ENCODE measurements at regions not wholly inside any gene's neighbourhood (a gene's known extent, or its start where the extent isn't known, plus 50 kb on each side); places are given as distances from the start of the nearest gene placed in this dataset.
"Not testable (repeated sequence)": the region's sequence is repeated elsewhere in the genome, so short reads cannot be mapped to it uniquely, and the experiment has no call there.

DNA sequence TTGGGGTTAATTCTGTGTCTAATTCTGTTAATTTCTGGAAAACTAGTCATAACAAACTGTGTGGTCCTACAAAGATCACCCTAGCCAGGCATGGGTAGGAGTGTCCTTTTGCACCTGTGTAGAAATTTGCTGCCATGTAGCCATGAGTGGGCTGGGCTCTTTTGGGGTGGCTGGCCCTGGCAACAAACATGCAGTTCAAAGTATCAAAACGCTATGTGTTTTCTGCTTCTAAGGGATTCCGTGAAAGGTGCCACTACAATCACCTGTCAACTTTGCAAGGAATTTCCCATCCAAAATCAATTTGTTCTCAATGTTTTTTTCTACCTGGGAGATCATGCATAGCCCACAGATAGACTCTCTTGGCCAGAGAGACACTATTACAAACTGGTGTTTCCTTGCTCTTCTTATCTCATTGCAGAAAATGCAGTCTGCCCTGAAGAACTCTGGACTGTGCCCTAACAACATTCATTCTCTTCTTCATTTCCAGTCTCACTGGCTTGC is 537.7 kb upstream of the ID2 start:
- Histone ChIP-seq H3K79me2 (ENCODE audit: low read length) (no peaks in the 10 kb centered on the region), H3K4me2 (ENCODE audit: low read depth, low read length, poor library complexity, severe bottlenecking) (no peak overlapping the region), H3K27me3 (ENCODE audit: low read length) (0 out of 2 replicates have a peak, but pooled peaks cover 3% of the 10 kb centered on the region), H3K9me3 (ENCODE audit: low read length) (no peaks in the 10 kb centered on the region), H3K27ac (ENCODE audit: low read length) (no peak overlapping the region), H2AFZ (ENCODE audit: low read length) (no peak overlapping the region), H3K4me3 (ENCODE audit: low read length) (no peak overlapping the region), H3K9me2 (replicated peaks; ENCODE audit: insufficient read depth, low read length) (no peaks in the 10 kb centered on the region), H4K20me1 (ENCODE audit: insufficient read depth, low read depth, low read length) (no peaks in the 10 kb centered on the region), H3K4me1 (ENCODE audit: low read length) (peaks cover 7% of the 10 kb centered on the region; the same call in 1 of the 2 replicates), H3K36me3 (ENCODE audit: insufficient read depth, low read length) (no peaks in the 10 kb centered on the region), H3K9ac (ENCODE audit: low read length) (no peak overlapping the region)
- DNase-seq, result no peak

DNA sequence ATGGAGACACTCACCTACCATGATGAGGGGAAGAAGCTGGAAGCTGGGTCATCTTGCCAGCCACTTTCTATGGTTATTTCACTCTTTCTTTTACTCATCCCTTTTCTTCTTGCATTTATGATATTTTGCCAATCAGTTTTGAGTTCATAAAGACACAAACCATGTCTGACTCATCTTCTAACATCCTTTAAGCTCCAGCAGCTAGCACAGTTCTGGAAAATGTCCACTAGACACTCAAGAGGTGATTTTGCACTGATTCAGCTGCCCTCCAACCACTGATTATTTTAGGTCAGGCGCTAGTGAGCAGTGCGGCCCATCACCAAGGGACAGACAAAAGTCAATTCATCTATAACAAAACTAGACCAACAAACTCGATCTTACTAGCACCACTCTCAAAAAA is 537.1 kb upstream of the ID2 start:
- no peaks in the 10 kb centered on the region for H3K9me3 ChIP-seq (ENCODE audit: low read length)
- 0 out of 2 replicates have a peak overlapping the region, but pooled peaks have one; percentile 60 for H2AFZ ChIP-seq (ENCODE audit: low read length)
- no peak overlapping the region for H3K27ac ChIP-seq (ENCODE audit: low read length)
- H4K20me1 ChIP-seq (ENCODE audit: insufficient read depth, low read depth, low read length), result no peaks in the 10 kb centered on the region
- H3K36me3 ChIP-seq (ENCODE audit: insufficient read depth, low read length), result no peaks in the 10 kb centered on the region
- no peaks in the 10 kb centered on the region for H3K9me2 ChIP-seq (replicated peaks; ENCODE audit: insufficient read depth, low read length)
- 0 out of 2 replicates have a peak, but pooled peaks cover 3% of the 10 kb centered on the region for H3K27me3 ChIP-seq (ENCODE audit: low read length)
- H3K4me1 ChIP-seq (ENCODE audit: low read length), result peaks cover 7% of the 10 kb centered on the region; the same call in 1 of the 2 replicates
- DNase-seq, result no peak
- no peaks in the 10 kb centered on the region for H3K79me2 ChIP-seq (ENCODE audit: low read length)
- no peak overlapping the region for H3K9ac ChIP-seq (ENCODE audit: low read length)
- no peak overlapping the region for H3K4me2 ChIP-seq (ENCODE audit: low read depth, low read length, poor library complexity, severe bottlenecking)
- no peak overlapping the region for H3K4me3 ChIP-seq (ENCODE audit: low read length)

DNA sequence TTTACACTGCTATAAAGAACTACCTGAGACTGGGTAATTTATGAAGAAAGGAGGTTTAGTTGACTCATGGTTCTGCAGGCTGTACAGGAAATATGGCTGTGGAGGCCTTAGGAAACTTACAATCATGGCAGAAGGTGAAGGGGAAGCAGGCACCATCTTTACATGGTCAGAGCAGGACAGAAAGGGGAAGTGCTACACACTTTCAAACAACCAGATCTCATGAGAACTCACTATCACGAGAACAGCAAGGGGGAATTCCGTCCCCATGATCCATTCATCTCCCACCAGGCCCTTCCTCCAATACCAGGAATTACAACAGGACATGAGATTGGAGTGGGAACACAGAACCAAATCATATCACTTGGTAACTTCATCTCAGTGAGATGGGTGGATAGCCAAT is 536.5 kb upstream of the ID2 start:
- H3K4me1 ChIP-seq (ENCODE audit: low read length); H3K27ac ChIP-seq (ENCODE audit: low read length); H3K4me2 ChIP-seq (ENCODE audit: low read depth, low read length, poor library complexity, severe bottlenecking); H3K36me3 ChIP-seq (ENCODE audit: insufficient read depth, low read length); H3K9me2 ChIP-seq (replicated peaks; ENCODE audit: insufficient read depth, low read length); H3K9ac ChIP-seq (ENCODE audit: low read length); H3K79me2 ChIP-seq (ENCODE audit: low read length); H4K20me1 ChIP-seq (ENCODE audit: insufficient read depth, low read depth, low read length); DNase-seq; H3K9me3 ChIP-seq (ENCODE audit: low read length); H3K4me3 ChIP-seq (ENCODE audit: low read length); H3K27me3 ChIP-seq (ENCODE audit: low read length): not testable (repeated sequence)
- H2AFZ ChIP-seq (ENCODE audit: low read length), result 0 out of 2 replicates have a peak overlapping the region, but pooled peaks have one; percentile 60

DNA sequence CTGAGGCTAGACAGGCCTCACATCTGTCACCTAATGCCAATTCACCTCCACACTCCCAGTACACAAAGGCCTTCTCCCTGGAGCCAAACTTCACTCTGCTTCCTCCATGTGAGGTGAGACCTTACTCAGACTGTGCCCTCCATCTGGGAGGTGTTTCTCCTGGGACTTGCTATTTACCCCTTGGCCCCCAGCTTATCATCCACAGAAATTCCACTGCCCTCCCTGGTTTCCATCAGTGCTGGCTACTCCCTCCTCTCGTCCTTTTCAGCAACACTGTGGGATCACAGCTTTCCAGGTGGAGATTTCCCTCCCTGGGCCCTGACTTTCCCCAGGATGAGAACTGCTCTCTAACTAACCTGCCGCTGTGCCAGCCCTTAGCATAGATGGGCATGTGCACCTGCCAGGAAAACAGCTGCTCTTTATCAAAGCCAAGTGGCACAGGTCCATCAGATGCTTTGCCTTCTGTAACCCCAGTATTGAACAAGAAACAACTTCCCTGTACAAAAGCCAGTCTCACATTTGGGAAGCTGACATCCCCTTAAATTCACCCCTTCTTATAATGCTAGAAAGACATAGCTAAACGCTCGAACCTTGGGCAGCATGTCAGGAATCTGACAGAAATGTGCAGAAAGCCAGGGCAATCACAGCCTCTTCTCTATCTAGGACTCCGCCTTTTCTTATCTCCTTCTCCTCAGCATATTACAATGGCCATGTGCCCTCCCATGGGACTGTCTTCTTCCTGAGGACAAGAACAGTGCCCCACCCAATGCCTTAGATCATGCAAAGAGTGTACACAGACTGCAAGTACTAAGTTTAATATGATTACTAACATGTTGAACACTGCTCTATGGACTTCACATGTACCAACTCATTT is 535.5 kb upstream of the ID2 start:
- no peaks in the 10 kb centered on the region for H3K36me3 ChIP-seq (ENCODE audit: insufficient read depth, low read length)
- H2AFZ ChIP-seq (ENCODE audit: low read length), result no peak overlapping the region
- 0 out of 2 replicates have a peak, but pooled peaks cover 3% of the 10 kb centered on the region for H3K27me3 ChIP-seq (ENCODE audit: low read length)
- no peaks in the 10 kb centered on the region for H3K9me3 ChIP-seq (ENCODE audit: low read length)
- H3K79me2 ChIP-seq (ENCODE audit: low read length), result no peaks in the 10 kb centered on the region
- H3K4me2 ChIP-seq (ENCODE audit: low read depth, low read length, poor library complexity, severe bottlenecking), result no peak overlapping the region
- no peak overlapping the region for H3K4me3 ChIP-seq (ENCODE audit: low read length)
- DNase-seq, result no peak
- H3K4me1 ChIP-seq (ENCODE audit: low read length), result peaks cover 7% of the 10 kb centered on the region; the same call in 1 of the 2 replicates
- no peak overlapping the region for H3K9ac ChIP-seq (ENCODE audit: low read length)
- no peak overlapping the region for H3K27ac ChIP-seq (ENCODE audit: low read length)
- H4K20me1 ChIP-seq (ENCODE audit: insufficient read depth, low read depth, low read length), result no peaks in the 10 kb centered on the region
- no peaks in the 10 kb centered on the region for H3K9me2 ChIP-seq (replicated peaks; ENCODE audit: insufficient read depth, low read length)

DNA sequence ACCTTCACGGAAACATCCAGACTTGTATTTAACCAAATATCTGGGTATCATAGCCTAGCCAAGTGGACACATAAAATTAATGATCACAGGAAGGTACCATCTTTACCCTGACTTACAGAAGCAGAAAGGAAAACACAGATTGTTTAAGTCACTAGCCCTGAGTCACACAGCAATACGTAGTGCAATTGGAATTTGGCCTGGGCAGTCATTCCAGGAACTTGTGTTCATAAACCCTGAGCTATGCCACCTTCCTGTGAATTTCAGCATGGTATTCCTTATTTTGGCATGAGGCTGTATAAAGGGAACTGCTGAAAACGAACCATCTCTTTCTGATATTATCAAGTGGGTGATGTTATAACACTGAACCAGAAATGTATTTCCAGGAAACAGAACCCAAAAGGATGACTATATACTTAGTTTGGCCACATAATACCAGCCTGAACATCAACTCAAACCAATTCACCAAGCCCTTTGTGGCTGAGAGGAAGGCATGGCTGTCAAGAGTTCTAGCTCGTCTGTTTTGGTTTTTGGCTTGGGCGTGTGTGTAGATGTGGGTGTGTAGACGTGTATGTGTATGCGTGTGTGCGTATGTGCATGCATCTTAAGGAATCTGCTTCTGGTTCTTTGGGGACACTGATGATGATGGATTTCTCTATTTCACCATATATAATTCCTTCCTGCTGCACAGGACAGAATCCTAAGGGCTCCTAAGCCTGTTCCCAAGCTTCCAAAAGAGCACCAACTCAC is 533.4 kb upstream of the ID2 start:
- Histone ChIP-seq H3K4me1 (ENCODE audit: low read length) (peaks cover 25% of the 10 kb centered on the region), H3K4me2 (ENCODE audit: low read depth, low read length, poor library complexity, severe bottlenecking) (no peak overlapping the region), H3K79me2 (ENCODE audit: low read length) (no peaks in the 10 kb centered on the region)

DNA sequence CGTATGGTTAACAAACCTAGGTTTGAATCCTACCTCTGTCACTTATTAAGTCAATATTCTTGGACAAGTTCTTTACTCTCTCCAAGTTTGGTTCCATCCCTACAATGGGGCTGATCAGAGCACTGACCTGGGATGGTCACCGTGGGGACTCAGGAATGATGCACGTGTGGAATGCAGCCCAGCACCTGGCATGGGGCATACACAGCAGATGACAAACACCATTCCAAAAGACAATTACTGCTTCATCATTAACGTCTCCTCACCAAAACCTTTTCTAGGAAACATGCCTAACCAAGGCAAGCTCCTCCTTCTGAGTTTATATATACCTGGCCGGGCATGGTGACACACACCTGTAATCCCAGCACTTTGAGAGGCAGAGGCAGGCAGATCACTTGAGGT is 532.9 kb upstream of the ID2 start:
- no peaks in the 10 kb centered on the region for H3K9me2 ChIP-seq (replicated peaks; ENCODE audit: insufficient read depth, low read length)
- H3K36me3 ChIP-seq (ENCODE audit: insufficient read depth, low read length), result no peaks in the 10 kb centered on the region
- H3K4me3 ChIP-seq (ENCODE audit: low read length), result no peak overlapping the region
- no peak overlapping the region for H3K9ac ChIP-seq (ENCODE audit: low read length)
- no peak overlapping the region for H3K4me2 ChIP-seq (ENCODE audit: low read depth, low read length, poor library complexity, severe bottlenecking)
- H3K9me3 ChIP-seq (ENCODE audit: low read length), result no peaks in the 10 kb centered on the region
- no peaks in the 10 kb centered on the region for H3K79me2 ChIP-seq (ENCODE audit: low read length)
- no peak overlapping the region for H3K27ac ChIP-seq (ENCODE audit: low read length)
- no peak for DNase-seq
- 0 out of 2 replicates have a peak, but pooled peaks cover 3% of the 10 kb centered on the region for H3K27me3 ChIP-seq (ENCODE audit: low read length)
- H2AFZ ChIP-seq (ENCODE audit: low read length), result no peak overlapping the region
- H3K4me1 ChIP-seq (ENCODE audit: low read length), result peaks cover 30% of the 10 kb centered on the region
- no peaks in the 10 kb centered on the region for H4K20me1 ChIP-seq (ENCODE audit: insufficient read depth, low read depth, low read length)

More for the DNA sequence above, 533.4 kb upstream of the ID2 start:
- H4K20me1 ChIP-seq (ENCODE audit: insufficient read depth, low read depth, low read length), result no peaks in the 10 kb centered on the region
- DNase-seq, result no peak
- no peak overlapping the region for H3K9ac ChIP-seq (ENCODE audit: low read length)
- no peaks in the 10 kb centered on the region for H3K9me2 ChIP-seq (replicated peaks; ENCODE audit: insufficient read depth, low read length)
- no peaks in the 10 kb centered on the region for H3K9me3 ChIP-seq (ENCODE audit: low read length)
- H3K4me3 ChIP-seq (ENCODE audit: low read length), result no peak overlapping the region
- no peak overlapping the region for H3K27ac ChIP-seq (ENCODE audit: low read length)
- no peak overlapping the region for H2AFZ ChIP-seq (ENCODE audit: low read length)
- H3K27me3 ChIP-seq (ENCODE audit: low read length), result 0 out of 2 replicates have a peak, but pooled peaks cover 3% of the 10 kb centered on the region
- no peaks in the 10 kb centered on the region for H3K36me3 ChIP-seq (ENCODE audit: insufficient read depth, low read length)

DNA sequence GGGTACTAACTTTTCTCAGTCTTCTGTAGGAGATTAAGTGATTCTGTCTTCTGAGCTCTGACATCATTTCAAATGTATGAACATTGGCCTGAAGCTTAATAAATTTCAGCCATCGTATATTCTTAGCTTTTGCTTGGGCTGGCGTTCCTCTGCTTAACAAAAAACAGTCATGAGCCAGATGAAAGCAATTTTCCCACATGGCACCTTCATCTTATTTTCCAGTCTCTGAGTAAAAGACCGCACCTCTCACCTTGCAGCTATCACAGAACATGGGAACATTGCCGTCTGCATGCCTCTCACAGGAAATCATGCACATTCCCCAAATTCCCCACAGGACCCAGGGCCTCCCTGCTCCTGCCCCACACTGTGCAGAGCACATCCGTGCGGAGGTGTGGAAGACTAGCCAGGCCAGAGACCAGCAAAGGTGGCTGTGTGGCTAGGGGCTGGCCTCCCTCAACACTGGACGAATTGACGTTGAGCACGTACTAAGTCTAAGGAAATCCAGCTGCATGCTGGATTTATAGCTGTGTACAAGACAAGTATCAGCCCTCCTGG is 531.8 kb upstream of the ID2 start:
- no peak overlapping the region for H3K27ac ChIP-seq (ENCODE audit: low read length)
- no peaks in the 10 kb centered on the region for H3K36me3 ChIP-seq (ENCODE audit: insufficient read depth, low read length)
- H3K27me3 ChIP-seq (ENCODE audit: low read length), result no peaks in the 10 kb centered on the region
- no peak overlapping the region for H3K4me3 ChIP-seq (ENCODE audit: low read length)
- no peak for DNase-seq
- peaks cover 38% of the 10 kb centered on the region for H3K4me1 ChIP-seq (ENCODE audit: low read length)
- H3K79me2 ChIP-seq (ENCODE audit: low read length), result no peaks in the 10 kb centered on the region
- H3K9me2 ChIP-seq (replicated peaks; ENCODE audit: insufficient read depth, low read length), result no peaks in the 10 kb centered on the region
- no peak overlapping the region for H2AFZ ChIP-seq (ENCODE audit: low read length)
- no peaks in the 10 kb centered on the region for H3K9me3 ChIP-seq (ENCODE audit: low read length)
- no peaks in the 10 kb centered on the region for H4K20me1 ChIP-seq (ENCODE audit: insufficient read depth, low read depth, low read length)
- H3K9ac ChIP-seq (ENCODE audit: low read length), result no peak overlapping the region
- no peak overlapping the region for H3K4me2 ChIP-seq (ENCODE audit: low read depth, low read length, poor library complexity, severe bottlenecking)

DNA sequence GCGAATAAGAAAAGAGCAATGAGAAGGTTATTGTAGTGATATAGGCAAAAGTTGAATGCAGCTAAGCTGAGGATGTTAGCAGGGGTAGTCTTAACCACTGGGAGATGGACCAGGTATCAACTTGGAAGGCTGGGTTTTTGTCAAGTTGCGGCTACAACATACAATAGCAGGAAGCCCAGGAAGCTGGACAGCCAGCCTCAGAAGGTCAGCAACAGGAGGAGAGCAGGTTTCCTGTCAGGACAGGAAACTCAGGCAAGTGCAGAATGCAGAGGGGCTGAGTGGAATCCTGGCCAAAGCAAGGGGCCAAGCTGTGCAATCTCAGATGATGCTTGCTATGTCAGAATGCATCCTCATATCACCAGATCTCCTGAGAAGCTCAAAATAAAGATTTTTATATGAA is 530.0 kb upstream of the ID2 start:
- DNase-seq, result no peak
- no peaks in the 10 kb centered on the region for H3K27me3 ChIP-seq (ENCODE audit: low read length)
- H2AFZ ChIP-seq (ENCODE audit: low read length), result no peak overlapping the region
- H3K4me2 ChIP-seq (ENCODE audit: low read depth, low read length, poor library complexity, severe bottlenecking), result peak overlapping the region; percentile 73
- no peak overlapping the region for H3K4me3 ChIP-seq (ENCODE audit: low read length)
- no peaks in the 10 kb centered on the region for H3K79me2 ChIP-seq (ENCODE audit: low read length)
- H3K9me2 ChIP-seq (replicated peaks; ENCODE audit: insufficient read depth, low read length), result no peaks in the 10 kb centered on the region
- peaks cover 32% of the 10 kb centered on the region for H3K4me1 ChIP-seq (ENCODE audit: low read length)
- no peak overlapping the region for H3K27ac ChIP-seq (ENCODE audit: low read length)
- H3K9ac ChIP-seq (ENCODE audit: low read length), result no peak overlapping the region
- no peaks in the 10 kb centered on the region for H3K36me3 ChIP-seq (ENCODE audit: insufficient read depth, low read length)
- H3K9me3 ChIP-seq (ENCODE audit: low read length), result no peaks in the 10 kb centered on the region
- no peaks in the 10 kb centered on the region for H4K20me1 ChIP-seq (ENCODE audit: insufficient read depth, low read depth, low read length)

All from Karpas-422 (cell line).